HEK293 (cell line): ENCODE measurements at regions not wholly inside any gene's neighbourhood (a gene's known extent, or its start where the extent isn't known, plus 50 kb on each side); places are given as distances from the start of the nearest gene placed in this dataset.
A peak's percentile ranks its signal among the peaks of the same experiment; 100 is the strongest.

Experiments used
- BCL6B ChIP-seq: fragments of 450-650 bp; formaldehyde crosslinking; IDR thresholded peaks from 2 replicates; pipeline ENCODE4 v1.5.1; 2017; ENCODE audit warnings: missing biosample characterization, missing genetic modification characterization
- IKZF3 ChIP-seq: fragments of 450-650 bp; IDR thresholded peaks from 2 replicates; pipeline ENCODE4 v1.5.0; 2018; ENCODE audit warnings: missing biosample characterization, mild to moderate bottlenecking, missing genetic modification characterization, moderate library complexity
- INSM2 ChIP-seq: fragments of 450-650 bp; formaldehyde crosslinking; IDR thresholded peaks from 2 replicates; pipeline ENCODE4 v1.5.1; 2016; ENCODE audit warnings: missing biosample characterization, missing genetic modification characterization
- OSR2 ChIP-seq: fragments of 450-650 bp; formaldehyde crosslinking; IDR thresholded peaks from 2 replicates; pipeline ENCODE4 v1.5.1; 2016; ENCODE audit warnings: missing biosample characterization, missing genetic modification characterization
- PRDM1 ChIP-seq: fragments of 450-650 bp; formaldehyde crosslinking; IDR thresholded peaks from 2 replicates; pipeline ENCODE4; 2016; ENCODE audit warnings: missing biosample characterization, missing genetic modification characterization
- SETDB1 ChIP-seq: IDR thresholded peaks from one replicate; pipeline ENCODE4 v1.6.1; 2017; ENCODE audit warnings: mild to moderate bottlenecking, low read length, moderate library complexity, mixed read lengths; ENCODE audit not compliant: insufficient read length
- SP2 ChIP-seq: fragments of 450-650 bp; formaldehyde crosslinking; IDR thresholded peaks from 2 replicates; pipeline ENCODE4 v1.5.1; 2016; ENCODE audit warnings: missing biosample characterization, missing genetic modification characterization
- TSHZ1 ChIP-seq: fragments of 450-650 bp; formaldehyde crosslinking; IDR thresholded peaks from 2 replicates; pipeline ENCODE4 v1.5.1; 2016; ENCODE audit warnings: missing biosample characterization, missing genetic modification characterization, borderline replicate concordance
- ZEB2 ChIP-seq: fragments of 450-650 bp; formaldehyde crosslinking; IDR thresholded peaks from 2 replicates; pipeline ENCODE4 v1.5.1; 2016; ENCODE audit warnings: missing biosample characterization, missing genetic modification characterization
- ZNF114 ChIP-seq: fragments of 450-650 bp; formaldehyde crosslinking; IDR thresholded peaks from 2 replicates; pipeline ENCODE4 v1.5.0; 2017; ENCODE audit warnings: missing biosample characterization, missing genetic modification characterization
- ZNF138 ChIP-seq: fragments of 450-650 bp; formaldehyde crosslinking; IDR thresholded peaks from 2 replicates; pipeline ENCODE4 v1.5.1; 2016; ENCODE audit warnings: missing biosample characterization, missing genetic modification characterization, borderline replicate concordance
- ZNF140 ChIP-seq: fragments of 450-650 bp; formaldehyde crosslinking; IDR thresholded peaks from 2 replicates; pipeline ENCODE4 v1.5.1; 2016; ENCODE audit warnings: missing biosample characterization, missing genetic modification characterization
- ZNF155 ChIP-seq: fragments of 450-650 bp; formaldehyde crosslinking; IDR thresholded peaks from 2 replicates; pipeline ENCODE4 v1.5.1; 2016; ENCODE audit warnings: missing biosample characterization, missing genetic modification characterization
- ZNF2 ChIP-seq: fragments of 450-650 bp; formaldehyde crosslinking; IDR thresholded peaks from 2 replicates; pipeline ENCODE4 v1.5.1; 2016; ENCODE audit warnings: missing biosample characterization, missing genetic modification characterization
- ZNF239 ChIP-seq: fragments of 450-650 bp; formaldehyde crosslinking; IDR thresholded peaks from 2 replicates; pipeline ENCODE4 v1.5.1; 2016; ENCODE audit warnings: missing biosample characterization, missing genetic modification characterization
- ZNF248 ChIP-seq: fragments of 450-650 bp; formaldehyde crosslinking; IDR thresholded peaks from 2 replicates; pipeline ENCODE4 v1.5.1; 2017; ENCODE audit warnings: missing biosample characterization, missing genetic modification characterization
- ZNF266 ChIP-seq: fragments of 450-650 bp; formaldehyde crosslinking; IDR thresholded peaks from 2 replicates; pipeline ENCODE4 v1.5.1; 2016; ENCODE audit warnings: missing biosample characterization, missing genetic modification characterization, low read depth
- ZNF394 ChIP-seq: fragments of 450-650 bp; formaldehyde crosslinking; IDR thresholded peaks from 2 replicates; pipeline ENCODE4 v1.5.1; 2016; ENCODE audit warnings: missing biosample characterization, missing genetic modification characterization, mild to moderate bottlenecking, moderate library complexity, borderline replicate concordance
- ZNF426 ChIP-seq: fragments of 450-650 bp; formaldehyde crosslinking; IDR thresholded peaks from 2 replicates; pipeline ENCODE4 v1.5.1; 2017; ENCODE audit warnings: missing biosample characterization, missing genetic modification characterization, mild to moderate bottlenecking, inconsistent platforms, moderate library complexity
- ZNF514 ChIP-seq: fragments of 450-650 bp; formaldehyde crosslinking; IDR thresholded peaks from 2 replicates; pipeline ENCODE4 v1.5.1; 2016; ENCODE audit warnings: missing biosample characterization, missing genetic modification characterization
- ZNF529 ChIP-seq: fragments of 450-650 bp; formaldehyde crosslinking; IDR thresholded peaks from 2 replicates; pipeline ENCODE4 v1.5.1; 2017; ENCODE audit warnings: missing genetic modification characterization, missing biosample characterization; ENCODE audit not compliant: insufficient replicate concordance
- ZNF555 ChIP-seq: fragments of 450-650 bp; formaldehyde crosslinking; conservative IDR thresholded peaks from 2 replicates; pipeline ENCODE4 v1.5.1; 2017; ENCODE audit warnings: missing biosample characterization, mild to moderate bottlenecking, missing genetic modification characterization, inconsistent platforms
- ZNF629 ChIP-seq: fragments of 450-650 bp; formaldehyde crosslinking; IDR thresholded peaks from 2 replicates; pipeline ENCODE4 v1.5.1; 2017; ENCODE audit warnings: missing biosample characterization, missing genetic modification characterization
- ZNF660 ChIP-seq: fragments of 450-650 bp; IDR thresholded peaks from 2 replicates; pipeline ENCODE4 v1.5.1; 2018; ENCODE audit warnings: missing biosample characterization, mild to moderate bottlenecking, missing genetic modification characterization
- ZNF670 ChIP-seq: fragments of 450-650 bp; formaldehyde crosslinking; IDR thresholded peaks from 2 replicates; pipeline ENCODE4 v1.5.1; 2016; ENCODE audit warnings: missing biosample characterization, missing genetic modification characterization, low read depth
- ZSCAN30 ChIP-seq: fragments of 450-650 bp; IDR thresholded peaks from 2 replicates; pipeline ENCODE4 v1.5.1; 2018; ENCODE audit warnings: missing biosample characterization, mild to moderate bottlenecking, missing genetic modification characterization, moderate library complexity
- ZSCAN5A ChIP-seq: fragments of 450-650 bp; formaldehyde crosslinking; IDR thresholded peaks from 2 replicates; pipeline ENCODE4 v1.5.1; 2016; ENCODE audit warnings: missing biosample characterization, missing genetic modification characterization
- TF ChIP-seq, protein P1 (sequence below): fragments of 450-650 bp; formaldehyde crosslinking; IDR thresholded peaks from 2 replicates; pipeline ENCODE4 v1.5.1; 2016; ENCODE audit warnings: missing biosample characterization, missing genetic modification characterization

DNA sequence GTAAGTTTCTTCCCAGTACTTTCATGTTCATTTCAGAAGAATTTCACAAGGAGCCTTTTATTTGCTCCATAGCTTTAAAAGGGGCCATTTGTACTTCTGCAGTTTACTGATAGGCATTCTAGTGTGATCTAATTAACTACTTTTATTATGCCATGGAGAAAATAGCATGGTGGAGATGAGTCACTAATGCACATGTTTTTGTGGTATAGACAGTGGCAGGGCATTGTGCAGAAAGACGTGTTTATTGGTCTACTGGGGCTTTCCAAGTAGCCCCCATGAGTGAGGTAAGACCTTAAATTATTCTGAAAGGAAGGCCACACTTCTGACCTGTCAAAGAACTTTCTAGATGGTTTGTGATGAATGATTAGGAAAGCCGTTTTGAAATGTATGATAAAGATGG, 810.0 kb upstream of the NR2F2 start (continued):
- no peak for TF ChIP-seq ZNF138 (tag by site-specific recombination)
- no peak for TF ChIP-seq ZNF155 (tag by site-specific recombination)
- TF ChIP-seq ZNF529: no peak
- 0 out of 2 replicates have a peak, but pooled peaks have one; percentile 32 for TF ChIP-seq ZNF660 (tag by site-specific recombination)
- TF ChIP-seq ZNF248 (tag by site-specific recombination): no peak
- no peak for TF ChIP-seq ZNF514
- no peak for TF ChIP-seq SETDB1
- TF ChIP-seq ZSCAN30 (tag by site-specific recombination): no peak
- TF ChIP-seq BCL6B: no peak; the same call in 1 of the 2 replicates
- TF ChIP-seq IKZF3 (tag by site-specific recombination): no peak
- TF ChIP-seq ZNF629 (tag by site-specific recombination): 0 out of 2 replicates have a peak, but pooled peaks have one; percentile 16
- TF ChIP-seq TSHZ1 (tag by site-specific recombination): peak; percentile 43; the same call in 1 of the 2 replicates
- no peak for TF ChIP-seq SP2
- TF ChIP-seq, protein P1, sequence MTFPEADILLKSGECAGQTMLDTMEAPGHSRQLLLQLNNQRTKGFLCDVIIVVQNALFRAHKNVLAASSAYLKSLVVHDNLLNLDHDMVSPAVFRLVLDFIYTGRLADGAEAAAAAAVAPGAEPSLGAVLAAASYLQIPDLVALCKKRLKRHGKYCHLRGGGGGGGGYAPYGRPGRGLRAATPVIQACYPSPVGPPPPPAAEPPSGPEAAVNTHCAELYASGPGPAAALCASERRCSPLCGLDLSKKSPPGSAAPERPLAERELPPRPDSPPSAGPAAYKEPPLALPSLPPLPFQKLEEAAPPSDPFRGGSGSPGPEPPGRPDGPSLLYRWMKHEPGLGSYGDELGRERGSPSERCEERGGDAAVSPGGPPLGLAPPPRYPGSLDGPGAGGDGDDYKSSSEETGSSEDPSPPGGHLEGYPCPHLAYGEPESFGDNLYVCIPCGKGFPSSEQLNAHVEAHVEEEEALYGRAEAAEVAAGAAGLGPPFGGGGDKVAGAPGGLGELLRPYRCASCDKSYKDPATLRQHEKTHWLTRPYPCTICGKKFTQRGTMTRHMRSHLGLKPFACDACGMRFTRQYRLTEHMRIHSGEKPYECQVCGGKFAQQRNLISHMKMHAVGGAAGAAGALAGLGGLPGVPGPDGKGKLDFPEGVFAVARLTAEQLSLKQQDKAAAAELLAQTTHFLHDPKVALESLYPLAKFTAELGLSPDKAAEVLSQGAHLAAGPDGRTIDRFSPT (tag by site-specific recombination): no peak
- no peak for TF ChIP-seq ZNF670 (tag by site-specific recombination)
- no peak for TF ChIP-seq PRDM1 (tag by site-specific recombination)
- TF ChIP-seq ZNF239 (tag by site-specific recombination): no peak
- TF ChIP-seq OSR2 (tag by site-specific recombination): peak; percentile 82
- TF ChIP-seq ZNF266 (tag by site-specific recombination): no peak
- TF ChIP-seq ZNF394 (tag by site-specific recombination): no peak
- TF ChIP-seq ZNF140 (tag by site-specific recombination): no peak
- peak; percentile 62 for TF ChIP-seq ZEB2 (tag by site-specific recombination)
- no peak for TF ChIP-seq ZNF114
- no peak for TF ChIP-seq ZNF426
- TF ChIP-seq ZNF2 (tag by site-specific recombination): no peak
- no peak for TF ChIP-seq INSM2 (tag by site-specific recombination)
- TF ChIP-seq ZNF555 (tag by site-specific recombination): no peak
- TF ChIP-seq ZSCAN5A (tag by site-specific recombination): no peak
- TF ChIP-seq, all 188 proteins: peak for 13
